Chondrocyte (in vitro differentiated cells): ENCODE measurements at regions not wholly inside any gene's neighbourhood (a gene's known extent, or its start where the extent isn't known, plus 50 kb on each side); places are given as distances from the start of the nearest gene placed in this dataset.

Source experiments
- DNase-seq: peaks from one replicate; pipeline ENCODE4 v3.0.0; 2021; ENCODE audit warnings: mixed read lengths, low spot score
- H3K27ac Mint-ChIP-seq: one replicate; pipeline ENCODE4 v1.8.0; 2021; ENCODE audit warnings: mild to moderate bottlenecking, moderate library complexity, mixed read lengths; ENCODE audit not compliant: unreplicated experiment
- H3K27me3 Mint-ChIP-seq: 2 replicates; pipeline ENCODE4 v1.8.0; 2021; ENCODE audit warnings: low read depth, mixed read lengths
- H3K36me3 Mint-ChIP-seq: 2 replicates; pipeline ENCODE4 v1.8.0; 2021; ENCODE audit warnings: low read depth, mixed read lengths
- H3K4me1 Mint-ChIP-seq: 2 replicates; pipeline ENCODE4 v1.8.0; 2021; ENCODE audit warnings: low read depth, mild to moderate bottlenecking, mixed read lengths
- H3K4me3 Mint-ChIP-seq: one replicate; pipeline ENCODE4 v1.8.0; 2021; ENCODE audit warnings: mild to moderate bottlenecking, moderate library complexity, mixed read lengths; ENCODE audit not compliant: unreplicated experiment
- H3K9me3 Mint-ChIP-seq: 2 replicates; pipeline ENCODE4 v1.8.0; 2021; ENCODE audit warnings: low read depth, mixed read lengths
- TF ChIP-seq, protein P1 (sequence below): fragments of 200-600 bp; sonication (generic); IDR thresholded peaks from 2 replicates; pipeline ENCODE4 v1.5.0; 2021; ENCODE audit warnings: antibody characterized with exemption, mild to moderate bottlenecking, moderate library complexity

GRCh38 chr13:54573186-54573585, 1544.6 kb downstream of the OLFM4 start:
- TF ChIP-seq, protein P1, sequence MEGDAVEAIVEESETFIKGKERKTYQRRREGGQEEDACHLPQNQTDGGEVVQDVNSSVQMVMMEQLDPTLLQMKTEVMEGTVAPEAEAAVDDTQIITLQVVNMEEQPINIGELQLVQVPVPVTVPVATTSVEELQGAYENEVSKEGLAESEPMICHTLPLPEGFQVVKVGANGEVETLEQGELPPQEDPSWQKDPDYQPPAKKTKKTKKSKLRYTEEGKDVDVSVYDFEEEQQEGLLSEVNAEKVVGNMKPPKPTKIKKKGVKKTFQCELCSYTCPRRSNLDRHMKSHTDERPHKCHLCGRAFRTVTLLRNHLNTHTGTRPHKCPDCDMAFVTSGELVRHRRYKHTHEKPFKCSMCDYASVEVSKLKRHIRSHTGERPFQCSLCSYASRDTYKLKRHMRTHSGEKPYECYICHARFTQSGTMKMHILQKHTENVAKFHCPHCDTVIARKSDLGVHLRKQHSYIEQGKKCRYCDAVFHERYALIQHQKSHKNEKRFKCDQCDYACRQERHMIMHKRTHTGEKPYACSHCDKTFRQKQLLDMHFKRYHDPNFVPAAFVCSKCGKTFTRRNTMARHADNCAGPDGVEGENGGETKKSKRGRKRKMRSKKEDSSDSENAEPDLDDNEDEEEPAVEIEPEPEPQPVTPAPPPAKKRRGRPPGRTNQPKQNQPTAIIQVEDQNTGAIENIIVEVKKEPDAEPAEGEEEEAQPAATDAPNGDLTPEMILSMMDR, result no peak
- Mint-ChIP-seq H3K9me3 (no peaks in the 10 kb centered on the region), H3K27ac (no peak overlapping the region), H3K4me3 (no peak overlapping the region), H3K4me1 (no peaks in the 10 kb centered on the region), H3K27me3 (no peaks in the 10 kb centered on the region), H3K36me3 (no peaks in the 10 kb centered on the region)
- no peak for DNase-seq

DNA sequence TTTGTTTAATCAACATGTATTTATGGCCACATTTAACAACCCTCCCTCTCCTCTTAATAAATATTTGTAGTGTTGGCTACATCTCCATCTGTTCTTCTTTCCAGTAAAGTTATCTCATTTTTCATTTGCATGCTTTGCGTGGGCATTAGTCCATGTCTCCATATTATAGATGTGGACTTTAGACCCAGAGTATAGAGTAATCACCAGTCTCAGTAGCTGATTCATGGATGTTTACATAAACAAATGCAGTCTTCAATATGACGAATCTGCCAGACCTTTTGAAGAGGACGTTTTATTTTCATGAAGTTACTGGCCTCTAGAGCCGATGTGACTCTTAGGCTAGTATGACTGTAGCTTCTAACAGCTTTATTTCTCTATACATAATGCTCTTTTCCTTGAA, 1546.2 kb downstream of the OLFM4 start:
- Mint-ChIP-seq H3K27me3 (no peaks in the 10 kb centered on the region), H3K4me3 (no peak overlapping the region), H3K4me1 (no peaks in the 10 kb centered on the region), H3K27ac (no peak overlapping the region), H3K9me3 (no peaks in the 10 kb centered on the region), H3K36me3 (no peaks in the 10 kb centered on the region)
- DNase-seq, result no peak
- TF ChIP-seq, protein P1, result no peak

DNA sequence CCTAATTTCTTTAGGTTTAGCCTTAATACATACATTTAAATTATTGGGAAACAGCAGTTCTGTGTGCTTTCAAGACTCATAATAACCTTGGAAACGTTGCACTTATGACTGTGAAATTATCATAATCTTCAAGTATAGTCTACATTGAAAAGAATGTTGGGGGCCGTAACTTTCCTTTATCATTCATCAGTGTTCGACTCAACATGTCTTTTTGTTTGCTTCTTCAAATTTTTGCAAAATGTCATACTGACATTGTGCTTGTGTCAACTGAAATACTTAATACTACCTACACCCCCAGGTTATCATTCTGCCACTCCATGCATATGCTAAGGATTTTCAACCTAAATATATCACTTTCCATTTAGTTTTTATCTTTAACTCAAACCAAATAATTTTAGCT, 1562.9 kb downstream of the OLFM4 start:
- TF ChIP-seq, protein P1, result no peak
- H3K4me1 Mint-ChIP-seq, result no peaks in the 10 kb centered on the region
- H3K27me3 Mint-ChIP-seq, result no peaks in the 10 kb centered on the region

DNA sequence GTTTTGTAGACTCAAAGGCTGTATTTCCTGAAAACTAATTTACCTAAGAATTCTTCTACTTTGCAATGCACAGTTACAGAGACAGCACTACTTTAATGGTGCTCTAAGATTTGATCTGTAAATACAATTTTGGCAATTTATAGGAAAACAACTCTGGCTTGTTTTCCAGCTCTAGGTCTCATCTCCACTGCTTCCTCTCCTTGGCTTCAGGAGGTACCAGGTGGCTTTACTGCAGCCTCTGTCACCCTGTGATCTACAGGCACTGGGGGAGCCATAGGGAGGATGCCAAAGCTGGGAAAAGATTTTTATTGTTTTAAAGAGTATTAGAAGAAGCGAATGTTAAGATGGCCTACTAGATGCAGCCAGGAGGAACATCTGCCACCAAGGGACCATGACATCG, 1563.6 kb downstream of the OLFM4 start:
- no peak overlapping the region for H3K4me3 Mint-ChIP-seq
- H3K4me1 Mint-ChIP-seq, result no peaks in the 10 kb centered on the region
- TF ChIP-seq, protein P1, result no peak
- no peak for DNase-seq
- H3K27ac Mint-ChIP-seq, result no peak overlapping the region
- H3K27me3 Mint-ChIP-seq, result no peaks in the 10 kb centered on the region
- H3K9me3 Mint-ChIP-seq, result no peaks in the 10 kb centered on the region
- no peaks in the 10 kb centered on the region for H3K36me3 Mint-ChIP-seq

More for the DNA sequence above, 1562.9 kb downstream of the OLFM4 start:
- no peak for DNase-seq
- no peak overlapping the region for H3K4me3 Mint-ChIP-seq
- no peaks in the 10 kb centered on the region for H3K9me3 Mint-ChIP-seq
- H3K36me3 Mint-ChIP-seq, result no peaks in the 10 kb centered on the region
- no peak overlapping the region for H3K27ac Mint-ChIP-seq

GRCh38 chr13:54593504-54593903, 1564.9 kb downstream of the OLFM4 start:
- no peak for DNase-seq
- Mint-ChIP-seq H3K4me3 (no peak overlapping the region), H3K27me3 (no peaks in the 10 kb centered on the region)

More at GRCh38 chr13:54593504-54593903, 1564.9 kb downstream of the OLFM4 start:
- no peaks in the 10 kb centered on the region for H3K36me3 Mint-ChIP-seq
- H3K4me1 Mint-ChIP-seq, result no peaks in the 10 kb centered on the region
- TF ChIP-seq, protein P1, result no peak
- H3K27ac Mint-ChIP-seq, result no peak overlapping the region
- H3K9me3 Mint-ChIP-seq, result no peaks in the 10 kb centered on the region
